Activated CD8-positive, alpha-beta memory T cell treated with anti-CD3 and anti-CD28 coated beads, Interleukin-2, amount 10 ng/mL, durations not matched to agents 7 days and 5 days (primary cell): ENCODE measurements at regions not wholly inside any gene's neighbourhood (a gene's known extent, or its start where the extent isn't known, plus 50 kb on each side); places are given as distances from the start of the nearest gene placed in this dataset.
"Not testable (repeated sequence)": the region's sequence is repeated elsewhere in the genome, so short reads cannot be mapped to it uniquely, and the experiment has no call there.

ENCODE experiments used
- ATAC-seq: fragments of 150-1000 bp; cut with Tn5 transposase; one replicate; pipeline ENCODE4 v1.10.0; 2021; ENCODE audit warnings: moderate library complexity
- CTCF ChIA-PET: fragments of 350-600 bp; sonication (Branson Sonifier 250); formaldehyde crosslinking; loops from one replicate; lab custom pipeline; 2021; ENCODE audit warnings: antibody characterized with exemption; lab: Charles Lee
- DNase-seq: peaks from one replicate; pipeline ENCODE4 v3.0.0-alpha.2; 2020
- H3K27ac Mint-ChIP-seq: one replicate; pipeline ENCODE4 v1.8.0; 2021; ENCODE audit warnings: mild to moderate bottlenecking, mixed read lengths
- H3K27me3 Mint-ChIP-seq: one replicate; pipeline ENCODE4 v1.8.0; 2021; ENCODE audit warnings: mixed read lengths
- H3K36me3 Mint-ChIP-seq: one replicate; pipeline ENCODE4 v1.8.0; 2021; ENCODE audit warnings: mild to moderate bottlenecking, mixed read lengths
- H3K4me1 Mint-ChIP-seq: one replicate; pipeline ENCODE4 v1.8.0; 2021; ENCODE audit warnings: mixed read lengths
- H3K4me3 Mint-ChIP-seq: one replicate; pipeline ENCODE4 v1.8.0; 2021; ENCODE audit warnings: mild to moderate bottlenecking, moderate library complexity, mixed read lengths
- H3K9me3 Mint-ChIP-seq: one replicate; pipeline ENCODE4 v1.8.0; 2022; ENCODE audit warnings: low read depth, mixed read lengths

DNA sequence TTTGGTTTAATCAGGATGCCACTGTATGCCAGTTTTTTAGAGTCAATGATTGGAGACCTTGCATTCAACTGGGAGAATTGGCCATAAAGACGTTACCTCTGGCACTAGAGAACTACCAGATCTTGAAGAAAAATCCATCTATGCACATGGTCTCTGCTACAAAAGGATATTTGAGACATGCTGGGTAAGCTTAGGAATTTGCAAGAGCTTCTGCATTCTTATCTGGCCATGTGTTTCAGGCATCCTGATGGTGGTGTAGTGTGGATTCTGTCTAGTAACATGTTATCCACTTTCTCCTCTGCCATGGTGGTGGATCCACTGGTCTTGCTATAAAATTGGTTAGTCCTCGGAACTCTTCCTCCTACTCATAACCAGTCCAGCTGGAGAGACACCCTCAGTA lies 185.3 kb upstream of the WDFY3 start:
- H3K36me3 Mint-ChIP-seq, result no peaks in the 10 kb centered on the region
- H3K9me3 Mint-ChIP-seq, result no peaks in the 10 kb centered on the region
- no peak for DNase-seq
- CTCF ChIA-PET, result no interaction called here
- H3K27ac Mint-ChIP-seq, result no peak overlapping the region
- H3K4me1 Mint-ChIP-seq, result no peaks in the 10 kb centered on the region
- no peak for ATAC-seq
- no peak overlapping the region for H3K4me3 Mint-ChIP-seq
- H3K27me3 Mint-ChIP-seq, result no peaks in the 10 kb centered on the region

GRCh38 chr4:85152480-85152879 lies 186.0 kb upstream of the WDFY3 start:
- ATAC-seq (no peak), DNase-seq (no peak)
- CTCF ChIA-PET, result no interaction called here
- Mint-ChIP-seq H3K9me3 (no peaks in the 10 kb centered on the region), H3K27me3 (no peaks in the 10 kb centered on the region), H3K4me1 (no peaks in the 10 kb centered on the region), H3K36me3 (no peaks in the 10 kb centered on the region), H3K27ac (no peak overlapping the region), H3K4me3 (no peak overlapping the region)

- no peak overlapping the region for H3K4me3 Mint-ChIP-seq
- ATAC-seq, result no peak
- no peaks in the 10 kb centered on the region for H3K9me3 Mint-ChIP-seq
- H3K27ac Mint-ChIP-seq, result no peak overlapping the region
- CTCF ChIA-PET, result no interaction called here
- no peak for DNase-seq
- no peaks in the 10 kb centered on the region for H3K27me3 Mint-ChIP-seq
- H3K4me1 Mint-ChIP-seq, result no peaks in the 10 kb centered on the region
- H3K36me3 Mint-ChIP-seq, result no peaks in the 10 kb centered on the region
These were observed 186.7 kb upstream of the WDFY3 start for GRCh38 chr4:85153221-85153620.

- CTCF ChIA-PET, result no interaction called here
- Mint-ChIP-seq H3K4me3 (no peak overlapping the region), H3K27me3 (no peaks in the 10 kb centered on the region), H3K27ac (no peak overlapping the region), H3K9me3 (no peaks in the 10 kb centered on the region), H3K4me1 (no peaks in the 10 kb centered on the region), H3K36me3 (no peaks in the 10 kb centered on the region)
- no peak for DNase-seq
- ATAC-seq, result no peak
These were observed 188.1 kb upstream of the WDFY3 start for GRCh38 chr4:85154591-85154990.

- no peak for DNase-seq
- CTCF ChIA-PET, result no interaction called here
- H3K27ac Mint-ChIP-seq, result no peak overlapping the region
- no peaks in the 10 kb centered on the region for H3K27me3 Mint-ChIP-seq
- no peak overlapping the region for H3K4me3 Mint-ChIP-seq
- H3K4me1 Mint-ChIP-seq, result no peaks in the 10 kb centered on the region
- ATAC-seq, result no peak
- no peaks in the 10 kb centered on the region for H3K36me3 Mint-ChIP-seq
- H3K9me3 Mint-ChIP-seq, result peaks cover 2% of the 10 kb centered on the region
These were observed 199.3 kb upstream of the WDFY3 start for GRCh38 chr4:85165808-85166207.

DNA sequence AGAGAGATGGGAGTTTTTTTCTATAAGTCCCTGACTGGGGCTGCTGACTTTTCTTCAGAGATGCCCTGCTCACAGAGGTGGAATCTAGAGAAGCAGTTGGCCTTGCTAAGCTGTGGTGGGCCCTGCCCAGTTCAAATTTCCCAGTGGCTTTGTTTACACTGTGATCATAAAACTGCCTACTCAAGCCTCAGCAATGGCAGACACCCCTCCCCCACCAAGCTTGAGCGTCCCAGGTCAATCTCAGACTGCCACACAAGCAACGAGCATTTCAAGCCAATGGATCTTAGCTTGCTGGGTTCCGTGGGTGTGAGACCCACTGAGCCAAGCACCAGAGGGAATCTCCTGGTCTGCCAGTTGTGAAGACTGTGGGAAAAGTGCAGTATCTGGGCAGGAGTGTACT lies 199.8 kb upstream of the WDFY3 start:
- H3K27ac Mint-ChIP-seq, result no peak overlapping the region
- H3K4me3 Mint-ChIP-seq, result no peak overlapping the region
- no peak for ATAC-seq
- no peaks in the 10 kb centered on the region for H3K36me3 Mint-ChIP-seq
- H3K9me3 Mint-ChIP-seq, result peaks cover 2% of the 10 kb centered on the region
- DNase-seq, result no peak
- CTCF ChIA-PET, result no interaction called here
- H3K27me3 Mint-ChIP-seq, result no peaks in the 10 kb centered on the region
- H3K4me1 Mint-ChIP-seq, result no peaks in the 10 kb centered on the region

- DNase-seq, result no peak
- CTCF ChIA-PET, result no interaction called here
- Mint-ChIP-seq H3K36me3 (no peaks in the 10 kb centered on the region), H3K27me3 (no peaks in the 10 kb centered on the region), H3K9me3 (peaks cover 2% of the 10 kb centered on the region), H3K4me3 (no peak overlapping the region), H3K27ac (no peak overlapping the region), H3K4me1 (no peaks in the 10 kb centered on the region)
- ATAC-seq, result no peak
These were observed 201.8 kb upstream of the WDFY3 start for GRCh38 chr4:85168234-85168834.

GRCh38 chr4:85170241-85170640 lies 203.8 kb upstream of the WDFY3 start:
- Mint-ChIP-seq H3K27ac (no peak overlapping the region), H3K9me3 (peaks cover 2% of the 10 kb centered on the region), H3K36me3 (no peaks in the 10 kb centered on the region), H3K4me3 (no peak overlapping the region), H3K27me3 (no peaks in the 10 kb centered on the region), H3K4me1 (no peaks in the 10 kb centered on the region)
- DNase-seq, result no peak
- no peak for ATAC-seq
- CTCF ChIA-PET, result no interaction called here

- Mint-ChIP-seq H3K4me1 (no peaks in the 10 kb centered on the region), H3K27ac (no peak overlapping the region), H3K9me3 (no peaks in the 10 kb centered on the region), H3K4me3 (no peak overlapping the region), H3K36me3 (no peaks in the 10 kb centered on the region), H3K27me3 (no peaks in the 10 kb centered on the region)
- DNase-seq, result no peak
- ATAC-seq, result no peak
- CTCF ChIA-PET, result no interaction called here
These were observed 208.7 kb upstream of the WDFY3 start for GRCh38 chr4:85175190-85175589.

- CTCF ChIA-PET, result no interaction called here
- H3K36me3 Mint-ChIP-seq, result no peaks in the 10 kb centered on the region
- no peaks in the 10 kb centered on the region for H3K9me3 Mint-ChIP-seq
- H3K27ac Mint-ChIP-seq, result no peak overlapping the region
- H3K27me3 Mint-ChIP-seq, result no peaks in the 10 kb centered on the region
- no peaks in the 10 kb centered on the region for H3K4me1 Mint-ChIP-seq
- ATAC-seq (no peak), DNase-seq (no peak)
- no peak overlapping the region for H3K4me3 Mint-ChIP-seq
These were observed 210.6 kb upstream of the WDFY3 start for GRCh38 chr4:85177092-85177491.

GRCh38 chr4:85177679-85178078 lies 211.2 kb upstream of the WDFY3 start:
- Mint-ChIP-seq H3K4me1 (no peaks in the 10 kb centered on the region), H3K9me3 (no peaks in the 10 kb centered on the region), H3K27me3 (no peaks in the 10 kb centered on the region), H3K36me3 (no peaks in the 10 kb centered on the region), H3K4me3 (no peak overlapping the region), H3K27ac (no peak overlapping the region)
- no peak for ATAC-seq
- CTCF ChIA-PET, result no interaction called here
- no peak for DNase-seq

- Mint-ChIP-seq H3K27me3 (no peaks in the 10 kb centered on the region), H3K4me1 (no peaks in the 10 kb centered on the region), H3K36me3 (no peaks in the 10 kb centered on the region), H3K4me3 (no peak overlapping the region), H3K9me3 (no peaks in the 10 kb centered on the region), H3K27ac (no peak overlapping the region)
- ATAC-seq (no peak), DNase-seq (no peak)
- CTCF ChIA-PET, result no interaction called here
These were observed 214.0 kb upstream of the WDFY3 start for GRCh38 chr4:85180533-85180932.

DNA sequence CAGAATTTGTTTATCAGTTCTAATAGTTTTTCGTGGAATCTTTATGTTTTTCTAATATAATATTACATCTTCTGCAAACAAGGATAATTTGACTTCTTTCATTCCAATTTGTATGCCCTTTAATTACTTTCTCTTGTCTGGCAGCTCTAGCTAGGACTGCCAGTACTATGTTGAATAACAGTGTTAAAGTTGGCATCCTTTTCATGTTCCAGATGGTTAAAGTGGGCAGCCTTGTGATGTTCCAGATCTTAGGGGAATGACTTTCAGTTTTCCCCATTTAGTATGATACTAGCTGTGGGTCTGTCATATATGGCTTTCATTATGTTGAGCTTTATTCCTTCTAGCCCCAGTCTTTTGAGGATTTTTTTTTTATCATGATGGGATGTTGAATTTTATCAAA lies 220.6 kb upstream of the WDFY3 start:
- Mint-ChIP-seq H3K27me3 (no peaks in the 10 kb centered on the region), H3K27ac (no peak overlapping the region), H3K4me1 (no peaks in the 10 kb centered on the region), H3K4me3 (no peak overlapping the region), H3K9me3 (no peaks in the 10 kb centered on the region), H3K36me3 (no peaks in the 10 kb centered on the region)
- no peak for DNase-seq
- ATAC-seq, result no peak
- CTCF ChIA-PET, result no interaction called here

- H3K9me3 Mint-ChIP-seq, result peaks cover 10% of the 10 kb centered on the region
- H3K27me3 Mint-ChIP-seq, ATAC-seq, H3K36me3 Mint-ChIP-seq, H3K4me1 Mint-ChIP-seq, CTCF ChIA-PET, DNase-seq, H3K4me3 Mint-ChIP-seq, H3K27ac Mint-ChIP-seq: not testable (repeated sequence)
These were observed 229.5 kb upstream of the WDFY3 start for GRCh38 chr4:85196015-85196414.

DNA sequence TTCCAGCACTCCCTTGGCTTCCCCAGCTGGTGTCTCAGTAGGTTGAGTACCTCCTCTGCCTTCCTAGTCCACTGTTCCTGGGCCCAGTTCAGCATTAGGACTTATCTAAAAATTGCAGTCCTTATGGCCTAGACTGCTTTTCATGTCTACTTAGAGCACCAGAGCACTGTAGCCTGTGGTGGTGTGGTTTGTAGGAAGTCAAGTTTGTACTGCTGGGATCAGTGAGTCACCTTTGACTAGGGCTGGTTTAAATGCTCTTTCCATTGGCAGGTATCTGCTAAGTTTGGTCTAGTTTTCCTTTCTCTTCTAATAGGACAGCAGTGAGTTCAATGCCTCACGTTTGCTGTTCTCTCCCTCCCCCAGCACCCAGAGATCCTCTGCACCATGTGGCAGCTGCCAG lies 233.6 kb upstream of the WDFY3 start:
- Mint-ChIP-seq H3K36me3 (no peaks in the 10 kb centered on the region), H3K27ac (no peak overlapping the region), H3K4me1 (no peaks in the 10 kb centered on the region), H3K9me3 (peaks cover 10% of the 10 kb centered on the region), H3K27me3 (no peaks in the 10 kb centered on the region), H3K4me3 (no peak overlapping the region)
- CTCF ChIA-PET, result no interaction called here
- ATAC-seq (no peak), DNase-seq (no peak)
